ENCODE measurements at regions not wholly inside any gene's neighbourhood (a gene's known extent, or its start where the extent isn't known, plus 50 kb on each side); places are given as distances from the start of the nearest gene placed in this dataset.

DNA sequence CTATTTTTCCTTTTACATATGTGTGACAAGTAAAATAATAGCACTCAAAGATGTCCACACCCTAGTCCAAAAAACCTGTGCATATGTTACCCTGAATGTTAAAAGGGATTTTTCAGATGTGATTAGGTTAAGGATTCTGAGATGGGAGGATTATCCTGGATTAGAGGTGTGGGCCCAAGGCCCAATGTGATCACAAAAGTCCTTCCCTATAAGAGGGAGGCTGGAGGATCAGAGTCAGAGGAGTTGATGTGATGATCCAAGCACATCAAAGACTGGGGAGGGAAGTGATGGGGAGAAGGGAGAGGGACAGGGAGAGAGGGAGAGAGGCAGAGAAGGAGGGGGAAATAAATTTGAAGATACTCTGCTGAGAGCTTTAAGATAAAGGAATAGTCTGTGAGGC, 512.6 kb downstream of the PLOD2 start:
- ATAC-seq (no peak), DNase-seq (no peak)
- Histone ChIP-seq H3K27ac (no peak overlapping the region), H3K4me3 (no peak overlapping the region), H3K36me3 (replicated peaks in 1 of 2; ENCODE audit: insufficient read depth in 1 of 2, low read depth in 2 of 2) (no peaks in the 10 kb centered on the region), H3K27me3 (no peaks in the 10 kb centered on the region), H3K9me3 (no peaks in the 10 kb centered on the region), H3K4me1 (no peaks in the 10 kb centered on the region)
- TF ChIP-seq POLR2A (IDR thresholded peaks at IDR 0.05): no peak
- TF ChIP-seq, protein P1, sequence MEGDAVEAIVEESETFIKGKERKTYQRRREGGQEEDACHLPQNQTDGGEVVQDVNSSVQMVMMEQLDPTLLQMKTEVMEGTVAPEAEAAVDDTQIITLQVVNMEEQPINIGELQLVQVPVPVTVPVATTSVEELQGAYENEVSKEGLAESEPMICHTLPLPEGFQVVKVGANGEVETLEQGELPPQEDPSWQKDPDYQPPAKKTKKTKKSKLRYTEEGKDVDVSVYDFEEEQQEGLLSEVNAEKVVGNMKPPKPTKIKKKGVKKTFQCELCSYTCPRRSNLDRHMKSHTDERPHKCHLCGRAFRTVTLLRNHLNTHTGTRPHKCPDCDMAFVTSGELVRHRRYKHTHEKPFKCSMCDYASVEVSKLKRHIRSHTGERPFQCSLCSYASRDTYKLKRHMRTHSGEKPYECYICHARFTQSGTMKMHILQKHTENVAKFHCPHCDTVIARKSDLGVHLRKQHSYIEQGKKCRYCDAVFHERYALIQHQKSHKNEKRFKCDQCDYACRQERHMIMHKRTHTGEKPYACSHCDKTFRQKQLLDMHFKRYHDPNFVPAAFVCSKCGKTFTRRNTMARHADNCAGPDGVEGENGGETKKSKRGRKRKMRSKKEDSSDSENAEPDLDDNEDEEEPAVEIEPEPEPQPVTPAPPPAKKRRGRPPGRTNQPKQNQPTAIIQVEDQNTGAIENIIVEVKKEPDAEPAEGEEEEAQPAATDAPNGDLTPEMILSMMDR (IDR thresholded peaks at IDR 0.05): no peak
- intact Hi-C loops (cut with DNase I): no loop called here

DNA sequence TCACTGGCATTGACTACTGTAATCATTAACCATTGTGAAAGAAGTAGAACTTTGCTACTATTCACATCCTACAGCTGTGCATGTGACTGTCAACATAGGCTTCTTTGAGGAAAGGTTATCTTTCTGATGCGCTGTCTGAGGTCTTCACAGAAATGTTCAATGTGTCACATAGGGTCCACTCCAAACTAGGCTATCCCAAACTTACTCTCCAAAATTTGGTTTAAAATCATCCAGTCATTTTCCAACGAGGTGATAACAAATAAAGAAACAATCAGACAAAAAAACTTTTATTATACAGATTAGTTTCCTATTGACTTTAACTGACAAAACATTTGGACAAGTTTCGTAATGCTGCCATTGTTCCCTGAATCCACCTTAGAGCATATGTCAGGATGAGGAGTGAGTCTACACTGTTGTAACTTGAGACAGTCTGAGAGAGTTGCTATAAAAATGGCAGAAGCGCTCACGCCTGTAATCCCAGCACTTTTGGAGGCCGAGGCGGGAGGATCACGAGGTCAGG, 511.6 kb downstream of the PLOD2 start:
- no peaks in the 10 kb centered on the region for H3K27me3 ChIP-seq
- H3K9me3 ChIP-seq: no peaks in the 10 kb centered on the region
- DNase-seq (no peak), ATAC-seq (no peak)
- WGBS, 2 donors: 71 to 77% methylated on average over 8 of the region's 8 CpGs
- intact Hi-C loops (cut with DNase I): no loop called here
- no peak for TF ChIP-seq POLR2A (IDR thresholded peaks at IDR 0.05)
- TF ChIP-seq, protein P1 (IDR thresholded peaks at IDR 0.05): no peak
- no peaks in the 10 kb centered on the region for H3K36me3 ChIP-seq (replicated peaks in 1 of 2; ENCODE audit: insufficient read depth in 1 of 2, low read depth in 2 of 2)
- no peak overlapping the region for H3K4me3 ChIP-seq
- no peak overlapping the region for H3K27ac ChIP-seq
- no peaks in the 10 kb centered on the region for H3K4me1 ChIP-seq

DNA sequence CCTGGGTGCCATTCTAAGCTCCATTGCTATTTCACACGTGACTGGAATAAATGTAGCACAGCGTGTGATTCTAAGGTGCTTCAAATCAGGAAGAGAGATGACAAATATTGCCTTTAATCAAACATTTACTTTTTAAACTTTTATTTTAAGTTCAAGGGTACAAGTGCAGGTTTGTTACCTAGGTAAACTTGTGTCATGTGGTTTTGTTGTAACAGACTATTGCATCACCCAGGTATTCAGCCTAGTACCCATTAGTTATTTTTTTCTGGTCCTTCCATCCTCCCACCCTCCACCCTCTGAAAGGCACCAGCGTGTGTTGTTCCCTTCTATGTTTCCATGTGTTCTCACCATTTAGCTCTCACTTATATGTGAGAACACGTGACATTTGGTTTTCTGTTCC, 510.8 kb downstream of the PLOD2 start:
- no peak for TF ChIP-seq POLR2A (IDR thresholded peaks at IDR 0.05)
- TF ChIP-seq, protein P1 (IDR thresholded peaks at IDR 0.05): no peak
- no peak for ATAC-seq
- 53 to 61% methylated on average over 4 of the region's 4 CpGs for WGBS, 2 donors
- no peak overlapping the region for H3K4me3 ChIP-seq
- no peak for DNase-seq
- H3K27ac ChIP-seq: no peak overlapping the region
- no peaks in the 10 kb centered on the region for H3K27me3 ChIP-seq
- H3K9me3 ChIP-seq: no peaks in the 10 kb centered on the region
- no peaks in the 10 kb centered on the region for H3K4me1 ChIP-seq
- no peaks in the 10 kb centered on the region for H3K36me3 ChIP-seq (replicated peaks in 1 of 2; ENCODE audit: insufficient read depth in 1 of 2, low read depth in 2 of 2)
- intact Hi-C loops (cut with DNase I): no loop called here

DNA sequence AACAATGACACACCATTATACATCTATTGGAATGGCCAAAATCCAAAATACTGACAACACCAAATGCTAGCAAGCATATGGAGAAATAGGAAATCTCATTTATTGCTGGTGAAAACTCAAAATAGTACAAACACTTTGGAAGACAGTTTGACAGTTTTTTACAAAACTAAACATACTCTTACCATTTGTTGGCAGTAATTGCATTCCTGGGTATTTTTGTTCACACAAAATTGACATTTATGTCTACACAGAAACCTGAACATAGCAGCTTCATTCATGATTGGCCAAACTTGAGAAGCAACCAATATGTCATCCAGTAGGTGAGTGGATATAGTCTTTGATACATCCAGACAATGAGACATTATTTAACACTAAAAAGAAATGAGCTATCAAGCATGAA, 489.9 kb downstream of the PLOD2 start:
- no peaks in the 10 kb centered on the region for H3K27me3 ChIP-seq
- no peaks in the 10 kb centered on the region for H3K9me3 ChIP-seq
- H3K36me3 ChIP-seq (replicated peaks in 1 of 2; ENCODE audit: insufficient read depth in 1 of 2, low read depth in 2 of 2): no peaks in the 10 kb centered on the region
- intact Hi-C loops (cut with DNase I): no loop called here
- H3K27ac ChIP-seq: no peak overlapping the region
- TF ChIP-seq, protein P1 (IDR thresholded peaks at IDR 0.05): no peak
- TF ChIP-seq POLR2A (IDR thresholded peaks at IDR 0.05): no peak
- no peak overlapping the region for H3K4me3 ChIP-seq
- no peaks in the 10 kb centered on the region for H3K4me1 ChIP-seq
- ATAC-seq (no peak), DNase-seq (no peak)

DNA sequence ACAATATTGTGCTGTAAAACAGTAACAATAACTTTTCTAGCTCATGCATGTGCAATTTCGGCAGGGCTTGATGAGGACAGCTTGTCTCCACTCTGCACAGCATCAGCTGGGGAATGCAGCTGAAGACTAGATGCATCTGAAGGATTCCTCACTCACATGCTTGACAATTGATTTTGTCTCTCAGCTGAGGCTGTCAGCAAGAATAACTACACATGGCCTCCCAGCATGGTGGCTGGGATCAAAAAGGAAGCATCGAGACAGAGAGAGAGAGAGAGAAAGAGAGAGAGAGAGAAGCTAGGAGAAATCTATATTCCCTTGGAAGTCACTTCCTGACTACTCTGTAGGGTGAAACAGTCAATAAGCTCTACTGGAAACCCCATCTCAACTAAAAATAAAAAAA, 487.1 kb downstream of the PLOD2 start:
- Histone ChIP-seq H3K36me3 (replicated peaks in 1 of 2; ENCODE audit: insufficient read depth in 1 of 2, low read depth in 2 of 2) (no peaks in the 10 kb centered on the region), H3K27me3 (no peaks in the 10 kb centered on the region), H3K4me1 (no peaks in the 10 kb centered on the region), H3K9me3 (no peaks in the 10 kb centered on the region), H3K4me3 (no peak overlapping the region), H3K27ac (no peak overlapping the region)
- WGBS, 2 donors: 51 to 55% methylated on average over 2 of the region's 2 CpGs
- ATAC-seq (no peak), DNase-seq (no peak)
- TF ChIP-seq, protein P1 (IDR thresholded peaks at IDR 0.05): no peak
- intact Hi-C loops (cut with DNase I): no loop called here

Data from body of pancreas (tissue), 4 donors.